GM21515 (cell line): ENCODE measurements at regions not wholly inside any gene's neighbourhood (a gene's known extent, or its start where the extent isn't known, plus 50 kb on each side); places are given as distances from the start of the nearest gene placed in this dataset.

Experiments
- ATAC-seq: cut with Tn5 transposase; IDR thresholded peaks from one replicate; pipeline ENCODE4 v1.9.1; 2021; ENCODE audit not compliant: unreplicated experiment

DNA sequence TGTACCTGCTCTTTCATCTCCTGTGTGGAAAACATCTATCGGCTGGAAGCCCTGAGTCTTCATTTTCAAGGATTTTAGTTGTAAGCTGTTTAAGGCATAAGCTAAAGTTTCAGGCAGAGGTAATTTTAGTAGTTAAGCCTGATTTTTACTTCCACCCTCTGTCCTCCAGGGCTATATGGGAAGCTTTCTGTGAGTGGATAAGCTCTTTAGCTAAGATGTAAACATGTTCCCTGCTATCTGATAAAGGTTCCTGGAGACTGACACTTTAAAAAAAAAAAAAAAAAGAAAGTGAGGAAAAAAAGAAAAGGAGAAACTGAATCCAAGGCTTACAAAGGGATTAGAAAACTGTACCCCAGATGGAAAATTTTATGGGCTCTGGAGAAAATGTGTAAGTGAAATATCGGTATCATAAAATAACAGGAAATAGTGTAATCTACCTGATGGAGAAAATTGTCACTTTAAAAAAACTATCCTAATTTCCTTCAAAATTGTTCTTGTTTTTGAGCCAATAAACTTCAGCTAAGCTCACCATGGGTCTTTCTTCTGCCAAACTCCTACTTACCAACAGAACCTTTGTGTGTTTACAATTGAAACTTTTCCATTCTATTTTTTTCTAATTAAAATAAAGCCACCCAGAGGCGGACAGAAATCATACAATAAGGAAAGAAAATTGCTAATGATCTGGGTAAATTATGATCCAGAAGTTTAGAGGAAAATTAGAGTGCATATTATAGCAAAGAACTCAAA lies 180.5 kb downstream of the TGFB2 start:
- ATAC-seq: no peak

DNA sequence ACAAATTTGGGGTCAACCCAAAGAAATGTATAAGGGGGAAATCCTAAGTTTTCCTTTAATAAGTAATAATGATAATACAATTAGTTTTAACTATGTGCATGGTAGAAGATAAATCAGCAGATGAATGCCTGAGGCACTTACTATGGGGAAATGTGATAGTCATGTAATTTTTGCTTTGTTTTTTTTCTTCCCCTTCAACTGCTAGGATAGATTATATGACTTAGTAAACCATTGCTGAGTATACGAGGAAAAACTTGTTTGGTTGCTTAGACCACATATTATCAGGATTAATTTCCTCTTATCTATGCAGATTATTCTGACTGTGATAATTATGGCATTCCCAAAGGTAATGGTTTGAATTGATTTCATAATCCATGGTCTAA lies 181.1 kb downstream of the TGFB2 start:
- no peak for ATAC-seq

DNA sequence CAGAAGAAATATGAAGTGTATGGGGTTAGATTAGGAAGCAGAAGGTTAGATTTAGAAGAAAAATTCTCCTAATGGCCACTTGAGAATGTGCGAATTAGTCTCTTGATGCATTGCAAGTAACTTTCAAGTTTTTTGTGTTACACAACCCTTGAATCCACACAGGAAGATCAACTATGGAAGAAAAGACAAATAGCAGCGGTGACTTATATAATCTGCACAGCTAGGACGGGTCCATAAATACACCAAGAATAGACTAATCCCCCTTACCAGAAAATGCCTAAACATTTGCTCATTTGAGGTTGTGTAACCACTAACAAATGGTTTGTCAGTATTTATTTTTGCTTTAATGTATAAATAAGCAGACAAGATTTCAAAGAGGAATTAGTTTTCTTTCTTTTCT lies 182.6 kb downstream of the TGFB2 start:
- ATAC-seq: no peak

DNA sequence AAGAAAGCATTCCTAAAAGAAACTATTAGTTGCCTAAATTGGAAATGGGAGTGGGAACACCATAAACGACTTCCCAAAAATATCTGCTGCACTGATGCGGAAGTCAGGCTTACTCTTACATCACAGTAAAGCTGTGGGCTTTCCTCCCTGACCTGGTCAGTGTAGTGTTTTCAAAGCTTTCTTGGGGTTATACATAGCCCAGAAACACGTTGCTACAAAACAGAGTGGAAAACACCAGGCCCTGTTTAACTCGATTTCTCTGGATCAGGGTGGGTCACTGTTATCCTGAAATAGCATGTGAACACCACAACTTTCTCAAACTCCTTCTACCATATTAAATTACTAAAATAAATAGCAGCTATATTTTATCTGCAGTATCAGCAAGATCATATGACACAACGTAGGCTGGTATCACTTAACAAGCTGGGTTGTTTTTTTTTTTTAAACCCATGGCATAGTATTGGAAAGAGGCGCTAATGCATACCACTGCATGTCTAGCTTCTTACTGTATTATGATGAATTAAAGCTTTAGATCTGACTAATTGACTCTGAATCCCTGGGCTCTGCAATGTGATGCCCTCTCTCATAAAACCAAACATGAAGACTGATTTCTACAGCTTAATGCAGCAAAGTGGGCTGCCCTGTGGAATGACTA lies 184.6 kb downstream of the TGFB2 start:
- ATAC-seq: no peak

- ATAC-seq: no peak
These were observed 186.8 kb downstream of the TGFB2 start for GRCh38 chr1:218531936-218532335.

GRCh38 chr1:218536296-218536986 lies 191.3 kb downstream of the TGFB2 start:
- no peak for ATAC-seq

DNA sequence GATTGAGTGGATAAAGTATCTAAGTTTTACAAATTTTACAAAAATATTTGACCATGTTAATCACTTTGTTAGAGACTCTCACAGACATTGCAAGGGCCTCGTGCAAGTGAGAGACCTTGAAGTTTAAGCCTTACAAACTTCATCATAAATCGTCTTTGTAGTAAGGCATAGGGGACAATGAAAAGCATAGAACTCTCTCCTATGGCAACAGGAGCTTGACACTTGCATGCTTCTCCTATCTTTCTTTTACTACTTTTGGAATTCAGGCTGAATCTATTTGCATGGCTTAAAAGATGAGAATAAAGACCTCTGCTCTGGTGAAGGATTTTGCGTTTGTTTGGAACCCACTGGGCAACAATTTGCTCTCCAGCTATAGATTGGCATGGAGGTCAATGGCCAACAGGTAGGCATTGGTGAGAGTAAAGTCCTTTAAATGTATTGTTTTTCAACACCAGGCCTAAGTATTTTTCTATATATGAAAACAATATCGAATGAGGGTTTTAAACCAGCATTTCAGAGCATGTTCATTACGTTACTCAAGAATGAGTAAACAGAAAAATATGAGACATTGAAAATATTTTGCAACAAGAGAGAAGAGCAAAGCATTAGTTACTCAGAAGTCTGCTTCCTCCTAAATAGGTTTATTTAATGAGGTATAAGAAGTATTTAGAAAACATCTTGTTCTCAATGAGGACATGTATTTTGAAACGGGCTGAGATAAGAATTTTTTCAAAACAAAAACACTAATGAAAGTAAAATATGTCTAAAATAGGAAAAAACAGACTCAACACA lies 192.2 kb downstream of the TGFB2 start:
- ATAC-seq: no peak

DNA sequence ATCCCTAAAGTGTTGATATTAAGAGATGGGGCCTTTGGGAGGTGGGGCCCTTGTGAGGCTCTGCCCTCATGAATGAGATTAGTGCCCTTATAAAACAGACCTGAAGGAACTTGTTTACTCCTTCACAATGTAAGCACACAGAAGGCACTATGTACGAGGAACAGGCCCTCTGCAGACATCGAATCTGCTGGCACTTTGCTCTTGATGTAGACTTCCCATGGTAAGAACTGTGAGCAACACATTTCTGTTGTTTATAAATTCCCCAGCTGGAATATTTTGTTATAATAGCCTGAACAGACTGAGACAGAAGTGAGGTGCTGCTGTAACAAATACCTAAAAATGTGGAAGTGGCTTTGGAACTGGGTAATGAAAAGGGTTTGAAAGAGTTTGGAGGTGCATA lies 193.2 kb downstream of the TGFB2 start:
- no peak for ATAC-seq

- no peak for ATAC-seq
These were observed 201.2 kb downstream of the TGFB2 start for GRCh38 chr1:218546314-218546713.

GRCh38 chr1:218547957-218548730 lies 203.0 kb downstream of the TGFB2 start:
- no peak for ATAC-seq

- no peak for ATAC-seq
These were observed 203.6 kb downstream of the TGFB2 start for GRCh38 chr1:218548764-218549163.

DNA sequence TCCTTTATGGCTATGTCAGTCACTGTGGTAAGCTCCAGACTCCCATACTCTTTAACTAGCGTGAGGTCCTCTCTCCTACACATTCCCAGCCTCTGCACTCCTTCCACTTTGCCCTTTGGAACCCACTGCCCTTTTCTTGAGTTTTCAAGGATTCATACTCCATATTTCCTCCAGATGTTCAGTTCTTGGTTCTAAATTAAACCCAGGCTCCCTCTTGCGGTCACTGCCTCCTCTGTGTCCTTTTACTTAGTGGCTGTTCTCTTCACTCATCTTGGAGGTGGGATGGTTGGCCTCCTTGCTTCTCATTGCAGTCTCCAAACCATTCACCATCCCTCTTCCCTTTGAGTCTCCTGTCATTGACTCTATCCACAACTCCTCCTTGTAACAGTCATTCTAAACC lies 208.1 kb downstream of the TGFB2 start:
- no peak for ATAC-seq

DNA sequence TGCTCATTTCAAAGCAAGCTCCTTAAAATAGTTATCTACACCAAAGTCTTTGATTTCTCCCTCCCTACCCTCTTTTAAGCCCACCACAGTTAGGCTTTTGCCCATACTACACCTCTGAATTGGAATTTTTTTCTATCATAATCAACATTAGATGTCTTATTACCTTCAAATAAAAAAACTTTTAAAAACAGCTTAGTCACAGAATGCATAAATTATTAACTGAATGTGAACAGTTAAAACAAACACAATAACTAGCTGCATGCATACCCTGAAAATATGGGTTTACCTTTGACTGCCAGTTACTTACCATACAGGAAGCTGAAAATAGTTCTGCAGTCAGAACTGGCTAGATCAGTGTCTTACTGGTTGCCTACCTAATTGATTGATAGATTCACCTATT lies 210.9 kb downstream of the TGFB2 start:
- no peak for ATAC-seq

GRCh38 chr1:218557731-218558130 lies 212.6 kb downstream of the TGFB2 start:
- ATAC-seq: no peak

GRCh38 chr1:218558271-218558810 lies 213.2 kb downstream of the TGFB2 start:
- ATAC-seq: no peak

- no peak for ATAC-seq
These were observed 220.2 kb downstream of the TGFB2 start for GRCh38 chr1:218565377-218565776.

DNA sequence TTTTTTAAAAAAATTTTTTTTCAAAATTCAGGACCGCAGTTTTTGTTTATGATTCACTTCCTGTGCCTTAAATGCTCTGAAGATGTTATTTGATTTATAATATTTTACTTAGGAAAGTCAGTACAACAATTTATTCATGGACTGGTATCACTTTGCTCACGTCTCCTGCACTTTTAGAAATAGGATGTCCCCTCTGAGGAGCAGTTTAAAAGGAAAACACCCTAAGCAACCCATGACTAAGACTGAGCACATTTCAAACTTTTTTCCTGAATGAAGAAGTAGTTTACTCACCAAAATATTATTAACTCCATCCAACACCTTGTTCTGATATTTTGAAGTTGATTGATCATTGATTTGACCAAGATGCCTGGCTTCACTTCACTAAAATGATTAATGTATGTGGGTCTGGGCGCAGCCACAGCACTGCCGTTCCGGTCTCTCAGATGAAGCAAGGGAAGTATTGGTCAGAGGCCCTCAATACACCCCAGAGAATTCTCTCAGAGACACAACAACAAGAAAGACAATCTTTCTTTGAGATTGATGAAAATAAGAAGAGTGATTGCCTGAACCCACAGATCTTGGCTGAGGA lies 223.9 kb downstream of the TGFB2 start:
- no peak for ATAC-seq

GRCh38 chr1:218570456-218570855 lies 225.3 kb downstream of the TGFB2 start:
- ATAC-seq: no peak

GRCh38 chr1:218571491-218571890 lies 226.4 kb downstream of the TGFB2 start:
- ATAC-seq: no peak

DNA sequence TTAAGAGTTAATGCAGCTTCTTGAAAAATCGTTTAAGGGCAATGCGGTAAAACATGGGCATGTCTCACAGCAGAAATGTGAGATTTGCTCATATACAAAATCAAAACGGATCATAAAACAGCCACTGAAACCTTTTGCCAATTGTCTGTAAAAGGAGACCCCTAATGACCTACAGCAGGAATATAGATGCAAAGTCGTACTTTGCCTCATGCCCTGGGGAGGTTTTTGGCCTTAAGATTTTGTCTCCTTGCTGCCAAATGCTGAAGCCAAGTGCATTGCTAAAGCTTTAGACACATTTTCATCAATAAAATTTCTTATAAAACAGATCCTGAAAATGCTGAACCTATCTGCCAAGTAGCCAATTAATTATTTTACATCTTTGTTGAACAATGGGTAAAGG lies 226.9 kb downstream of the TGFB2 start:
- no peak for ATAC-seq
